T-helper 9 cell (primary cell): ENCODE measurements at regions not wholly inside any gene's neighbourhood (a gene's known extent, or its start where the extent isn't known, plus 50 kb on each side); places are given as distances from the start of the nearest gene placed in this dataset.
"Not testable (repeated sequence)": the region's sequence is repeated elsewhere in the genome, so short reads cannot be mapped to it uniquely, and the experiment has no call there.

Source experiments
- DNase-seq: peaks from one replicate; pipeline ENCODE4 v3.0.0-alpha.2; 2020

DNA sequence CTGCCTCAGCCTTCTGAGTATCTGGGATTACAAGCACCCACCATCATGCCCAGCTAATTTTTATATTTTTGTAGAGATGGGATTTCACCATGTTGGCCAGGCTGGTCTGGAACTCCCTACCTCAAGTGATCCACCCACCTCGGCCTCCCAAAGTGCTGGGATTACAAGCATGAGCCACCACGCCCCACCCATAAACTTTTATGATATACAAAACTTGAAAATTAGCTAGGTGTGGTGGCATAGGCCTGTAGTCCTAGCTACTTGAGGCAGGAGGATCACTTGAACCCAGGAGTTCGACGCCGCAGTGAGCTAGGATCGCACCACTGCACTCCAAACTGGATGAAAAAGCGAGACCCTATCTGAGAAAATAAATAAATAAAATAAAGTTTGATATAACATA lies 149.5 kb upstream of the ATF7IP start:
- not testable (repeated sequence) for DNase-seq

DNA sequence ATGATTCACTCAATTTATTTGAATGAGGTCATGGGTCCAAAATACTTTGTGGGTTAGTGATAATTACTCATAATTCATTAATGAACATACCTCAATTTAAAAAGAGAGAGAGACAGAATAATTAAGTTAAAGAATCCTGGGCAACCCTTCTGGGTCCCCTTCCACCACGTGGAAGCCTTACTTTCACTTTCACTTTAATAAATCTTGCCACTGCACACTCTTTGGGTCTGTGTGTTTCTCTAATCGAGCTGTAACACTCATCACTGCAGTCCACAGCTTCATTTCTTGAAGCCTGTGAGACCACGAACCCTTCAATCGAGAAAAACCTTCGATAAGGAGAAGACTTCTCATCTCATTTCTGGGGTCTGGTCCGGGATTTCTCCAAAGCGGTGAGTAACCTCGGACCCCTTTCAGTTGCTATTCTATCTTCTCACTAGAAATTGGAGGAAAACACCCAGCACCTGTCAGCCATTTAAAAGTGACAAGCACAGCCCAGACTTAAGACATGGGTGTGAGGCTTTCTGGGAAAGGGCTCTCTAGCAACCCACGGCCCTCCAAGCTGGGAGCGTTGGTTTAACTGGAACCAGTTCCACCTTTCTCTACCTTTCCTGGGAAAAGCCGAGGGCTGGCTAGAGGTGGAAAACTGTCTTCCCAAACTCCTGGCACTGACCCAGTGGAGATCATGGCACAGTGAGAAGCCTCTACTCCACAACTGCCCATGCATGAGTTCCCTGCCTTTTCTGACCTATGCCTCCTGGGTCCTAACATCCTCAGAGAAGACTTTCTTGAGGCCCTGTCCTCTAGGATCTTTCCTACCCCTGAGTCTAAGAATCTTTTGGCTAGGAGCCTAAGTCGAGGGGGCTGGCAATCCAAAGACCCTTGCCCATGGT lies 148.8 kb upstream of the ATF7IP start:
- no peak for DNase-seq

DNA sequence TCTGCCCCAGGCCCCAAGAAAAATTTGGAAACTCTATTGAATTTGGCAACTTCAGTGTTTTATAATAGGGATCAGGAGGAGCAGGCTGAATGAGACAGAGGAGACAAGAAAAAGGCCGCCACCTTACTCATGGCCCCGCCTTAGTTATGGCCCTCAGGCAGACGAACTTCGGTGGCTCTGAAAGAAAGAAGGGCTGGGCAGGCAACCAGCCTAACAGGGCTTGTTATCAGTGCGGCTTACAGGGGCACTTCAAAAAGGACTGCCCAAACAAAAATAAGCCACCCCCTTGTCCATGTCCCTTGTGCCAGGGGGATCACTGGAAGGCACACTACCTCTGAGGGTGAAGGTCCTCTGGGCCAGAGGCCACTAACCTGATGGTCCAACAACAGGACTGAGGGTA lies 146.3 kb upstream of the ATF7IP start:
- no peak for DNase-seq

DNA sequence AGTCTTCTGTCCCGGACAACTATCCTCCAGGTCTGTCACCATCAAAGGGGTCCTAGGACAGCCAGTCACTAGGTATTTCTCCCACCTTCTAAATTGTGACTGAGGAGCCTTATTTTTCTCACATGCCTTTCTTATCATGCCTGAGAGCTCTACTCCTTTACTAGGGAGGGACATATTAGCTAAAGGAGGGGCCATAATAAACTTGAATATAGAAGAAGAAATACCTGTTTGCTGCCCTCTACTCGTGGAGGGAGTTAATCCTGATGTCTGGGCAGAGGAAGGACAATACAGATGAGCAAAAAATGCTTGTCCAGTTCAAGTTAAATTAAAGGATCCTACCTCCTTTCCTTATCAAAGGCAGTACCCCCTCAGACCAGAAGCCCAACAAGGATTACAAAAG lies 145.8 kb upstream of the ATF7IP start:
- not testable (repeated sequence) for DNase-seq

DNA sequence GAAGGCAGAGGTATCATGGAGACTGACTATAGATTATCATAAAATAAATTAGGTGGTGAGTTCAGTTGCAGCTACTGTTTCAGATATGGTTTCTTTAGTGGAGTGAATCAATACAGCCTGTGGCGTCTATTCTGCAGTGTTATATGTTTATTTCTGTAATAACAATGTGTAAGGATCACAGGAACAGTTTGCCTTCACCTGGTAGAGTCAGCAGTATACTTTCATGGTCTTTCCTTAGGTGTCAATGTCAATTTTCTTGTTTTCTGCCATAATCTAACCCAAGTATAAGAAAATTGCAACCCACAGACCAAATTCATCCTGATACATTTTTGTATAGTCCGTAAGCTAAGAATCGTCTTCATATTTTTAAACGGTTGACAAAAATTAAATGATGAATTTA lies 140.4 kb upstream of the ATF7IP start:
- no peak for DNase-seq

DNA sequence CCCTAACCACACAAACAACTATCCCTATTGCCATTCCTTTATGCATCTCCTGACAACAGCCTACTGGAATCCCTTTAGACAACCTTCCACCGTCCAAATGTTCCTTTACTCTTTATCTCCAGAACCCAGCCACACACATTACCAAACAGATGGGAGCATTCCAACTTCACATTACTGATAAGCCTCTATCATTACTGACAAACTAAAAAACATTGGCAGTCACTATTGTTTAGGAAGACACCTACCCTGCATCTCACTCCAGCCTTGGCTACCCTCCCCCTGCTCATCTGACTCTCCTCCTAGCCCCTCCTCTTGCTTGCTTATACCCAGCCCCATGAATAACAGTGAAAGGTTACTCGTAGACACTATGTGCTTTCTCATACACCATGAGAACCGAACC lies 130.3 kb upstream of the ATF7IP start:
- DNase-seq = not testable (repeated sequence)

DNA sequence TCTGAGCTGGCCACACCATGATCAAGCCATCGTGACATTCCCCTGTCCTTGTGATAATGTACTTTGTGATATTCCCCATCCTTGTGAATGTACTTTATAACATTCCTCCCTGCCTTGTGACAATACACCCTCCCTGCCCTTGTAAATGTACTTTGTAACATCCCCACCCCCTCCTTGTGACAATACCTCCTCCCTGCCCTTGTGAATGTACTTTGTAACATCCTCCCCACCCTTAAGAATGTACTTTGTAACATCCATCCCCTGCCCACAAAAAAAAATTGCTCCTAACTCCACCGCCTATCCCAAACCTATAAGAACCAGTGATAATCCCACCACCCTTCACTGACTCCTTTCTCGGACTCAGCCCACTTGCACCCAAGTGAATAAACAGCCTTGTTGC lies 128.8 kb upstream of the ATF7IP start:
- DNase-seq = not testable (repeated sequence)

DNA sequence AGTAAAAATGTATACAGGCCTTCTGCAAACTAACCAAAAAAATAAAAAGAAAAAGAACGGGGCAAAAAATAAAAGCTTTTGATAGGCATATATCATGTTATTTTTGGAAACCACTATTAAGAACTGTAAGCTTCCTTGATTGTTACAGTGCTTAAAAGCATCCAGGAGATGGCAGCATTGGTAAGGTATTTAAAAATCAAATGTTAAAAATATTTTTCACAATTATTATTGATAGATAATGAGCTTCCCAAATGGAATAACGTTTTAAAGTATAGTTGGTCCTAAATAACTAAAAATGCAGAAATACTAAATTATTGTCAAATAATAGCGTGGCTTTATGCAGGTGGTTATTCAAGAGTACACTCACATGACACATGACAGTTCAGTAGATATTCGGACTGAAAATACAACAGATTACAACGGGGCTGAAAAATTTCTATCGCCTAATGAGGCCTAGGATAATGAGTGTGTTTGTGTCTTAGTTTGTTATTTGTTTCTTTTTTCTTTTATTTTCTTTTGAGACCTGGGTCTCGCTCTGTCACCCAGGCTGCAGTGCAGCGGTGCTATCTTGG lies 127.2 kb upstream of the ATF7IP start:
- no peak for DNase-seq

DNA sequence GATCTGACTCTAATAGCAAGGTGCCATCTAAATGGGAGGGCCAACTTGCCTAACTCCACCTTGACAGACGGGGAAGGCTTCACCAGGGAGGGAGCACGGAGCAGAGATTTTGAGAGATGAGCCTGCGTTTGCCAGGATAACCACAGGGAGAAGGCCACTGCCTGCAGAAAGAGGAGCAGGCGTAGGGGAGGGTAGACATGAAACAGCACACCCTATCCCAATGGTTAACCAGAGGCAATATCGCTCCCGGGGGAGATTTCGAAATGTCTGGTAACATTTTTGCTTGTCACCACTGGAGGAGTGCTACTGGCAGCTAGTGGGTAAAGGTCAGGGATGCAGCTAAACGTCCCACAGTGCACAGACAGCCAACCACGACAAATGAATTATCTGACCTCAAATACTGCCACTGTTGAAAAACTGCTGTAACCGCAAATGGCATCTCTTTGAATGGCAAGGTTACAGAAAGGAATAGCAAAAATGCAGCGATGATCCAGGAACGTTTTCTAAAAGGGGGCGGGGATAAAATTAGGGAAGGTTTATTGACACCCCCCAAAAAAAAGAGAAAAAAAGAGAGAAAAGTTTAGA lies 126.0 kb upstream of the ATF7IP start:
- no peak for DNase-seq

DNA sequence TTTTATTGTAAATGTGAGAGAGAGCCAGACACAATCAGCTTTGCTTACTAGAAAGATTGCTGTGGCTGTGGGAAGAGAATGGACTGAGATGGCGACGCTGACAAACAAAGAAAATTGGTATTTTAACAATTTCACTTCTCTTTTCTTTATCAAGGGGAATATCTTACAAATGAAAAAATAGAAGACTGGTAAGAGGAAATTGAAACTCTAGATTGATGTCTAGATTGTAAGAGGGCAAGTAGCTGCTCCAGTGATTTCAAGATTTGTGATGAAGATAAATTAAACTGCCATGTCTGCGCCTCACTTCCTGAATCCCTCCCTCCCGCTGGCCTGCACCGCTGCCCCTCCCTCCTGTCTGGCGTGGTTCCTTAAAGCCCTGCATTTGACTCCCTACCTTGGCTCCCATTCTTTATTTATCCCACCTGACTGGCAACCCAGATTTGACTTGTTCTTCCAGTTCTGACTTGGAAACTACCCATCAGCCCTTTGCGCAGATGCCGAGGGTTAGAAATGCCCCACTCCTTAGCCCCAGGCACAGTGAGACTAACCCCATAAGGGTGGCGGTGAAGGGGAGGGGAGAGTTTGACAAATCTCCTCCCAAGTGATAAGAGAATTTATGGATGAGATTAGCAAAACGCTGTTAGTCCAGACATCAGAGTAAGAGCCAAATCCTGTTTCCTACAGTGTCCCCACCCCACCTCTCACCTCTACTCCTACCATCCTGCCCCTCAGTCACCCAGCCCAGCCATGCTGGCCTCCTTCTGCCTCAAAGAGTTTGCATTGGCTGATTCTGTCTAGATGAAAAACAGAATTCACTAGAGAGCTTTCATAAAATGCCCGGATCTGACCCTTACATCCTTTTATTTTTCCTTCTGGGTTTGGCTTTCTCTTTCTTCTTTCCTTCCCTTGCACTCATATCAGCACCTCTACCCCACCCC lies 125.3 kb upstream of the ATF7IP start:
- no peak for DNase-seq

DNA sequence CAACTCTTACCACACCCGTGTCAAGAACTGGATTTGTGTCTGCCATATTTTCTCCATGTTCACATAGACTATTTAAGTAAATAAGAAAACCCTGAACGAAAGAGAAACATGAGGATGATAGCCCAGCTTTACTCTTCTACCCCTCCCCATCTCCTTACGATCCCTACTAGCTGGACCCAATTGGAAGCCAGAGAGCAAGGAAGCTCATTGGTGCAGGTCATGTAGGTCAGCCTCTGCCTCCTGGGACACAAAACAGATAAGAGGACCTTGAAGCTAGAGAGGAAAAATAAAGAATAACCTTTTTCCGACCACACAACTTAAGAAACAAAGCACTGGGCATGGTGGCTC lies 124.6 kb upstream of the ATF7IP start:
- DNase-seq = no peak

DNA sequence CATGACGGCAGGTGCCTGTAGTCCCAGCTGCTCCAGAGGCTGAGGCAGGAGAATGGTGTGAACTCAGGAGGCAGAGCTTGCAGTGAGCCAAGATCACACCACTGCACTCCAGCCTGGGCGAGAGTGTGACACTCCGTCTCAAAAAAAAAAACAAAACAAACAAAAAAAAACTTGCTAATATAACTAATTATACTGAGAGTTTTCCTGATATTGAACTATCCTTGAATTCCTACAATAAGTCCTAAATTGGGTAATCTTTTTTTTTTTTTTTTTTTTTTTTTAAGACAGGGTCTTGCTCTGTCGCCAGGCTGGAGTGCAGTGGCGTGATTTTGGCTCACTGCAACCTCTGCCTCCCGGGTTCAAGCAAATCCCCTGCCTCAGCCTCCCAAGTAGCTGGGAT lies 122.7 kb upstream of the ATF7IP start:
- not testable (repeated sequence) for DNase-seq

DNA sequence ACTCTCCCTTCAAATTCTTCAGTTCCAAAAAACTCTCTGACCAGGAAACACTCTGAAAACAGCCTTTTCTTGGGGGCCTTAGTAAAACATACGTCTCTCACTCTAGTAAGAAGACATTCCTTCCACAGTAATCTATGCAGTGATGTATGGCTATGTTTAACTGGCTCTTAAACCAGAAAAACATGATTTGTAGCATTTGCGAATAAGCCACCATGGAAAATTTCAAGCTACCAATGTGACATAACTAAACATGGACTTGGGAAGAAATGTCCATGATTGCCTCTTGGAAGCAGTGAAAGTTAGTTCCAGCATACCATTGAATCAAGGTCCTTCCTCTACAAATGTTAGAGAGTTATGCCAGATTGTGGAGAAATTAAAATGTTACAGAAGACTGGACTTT lies 121.5 kb upstream of the ATF7IP start:
- DNase-seq = no peak

DNA sequence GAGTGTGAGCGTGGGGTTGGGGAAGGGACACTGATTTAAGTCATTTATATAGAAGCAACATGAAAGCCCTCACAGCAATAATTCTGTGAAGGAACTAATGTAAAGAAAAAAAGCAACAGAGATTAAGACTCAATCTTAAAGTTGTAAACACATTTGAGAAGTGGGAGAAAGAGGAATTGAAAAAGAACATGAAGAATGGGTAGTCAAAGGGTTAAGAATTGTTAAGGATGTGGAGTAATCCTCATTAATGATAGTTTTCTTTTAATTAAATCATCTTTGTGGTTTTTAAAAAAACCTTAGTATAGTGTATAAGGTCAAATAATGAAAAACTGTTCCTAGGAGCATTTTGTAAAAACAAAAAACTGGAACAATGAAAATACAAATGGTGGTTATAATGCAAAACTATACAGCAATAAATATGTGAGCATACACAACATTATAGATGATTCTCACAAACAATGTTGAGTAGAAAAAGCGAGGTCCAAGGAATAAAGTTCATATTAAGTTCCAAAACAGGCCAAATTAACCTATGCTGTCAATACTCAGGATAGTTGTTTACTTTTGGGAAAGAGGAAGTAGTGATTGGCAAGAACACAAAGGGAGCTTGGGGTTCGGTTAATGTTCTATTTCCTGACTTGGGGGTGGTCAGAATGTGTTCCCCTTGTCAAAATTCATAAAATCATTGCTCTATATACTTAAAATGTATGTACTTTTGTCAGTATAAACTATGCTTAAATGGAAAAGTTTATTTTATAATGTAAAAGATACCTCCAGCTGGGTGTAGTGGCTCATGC lies 120.4 kb upstream of the ATF7IP start:
- DNase-seq = no peak

DNA sequence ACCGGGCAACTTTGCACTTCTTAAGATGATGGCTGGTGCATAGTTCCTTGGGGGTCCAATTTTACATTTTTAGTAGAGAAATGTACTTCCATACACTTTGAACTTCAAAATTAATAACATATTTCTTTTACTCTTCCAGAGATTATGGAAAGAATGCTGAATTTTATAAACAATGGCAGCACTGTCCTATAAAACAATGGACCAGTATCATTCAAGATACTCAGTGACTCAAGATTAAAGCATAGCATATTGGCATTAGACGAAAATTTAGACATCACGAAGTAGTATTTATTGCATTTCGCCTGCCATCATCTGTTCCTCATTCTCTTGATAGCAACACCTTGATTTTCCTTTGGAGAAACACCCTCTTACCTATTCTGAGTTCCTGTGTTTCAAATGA lies 118.3 kb upstream of the ATF7IP start:
- DNase-seq = no peak

DNA sequence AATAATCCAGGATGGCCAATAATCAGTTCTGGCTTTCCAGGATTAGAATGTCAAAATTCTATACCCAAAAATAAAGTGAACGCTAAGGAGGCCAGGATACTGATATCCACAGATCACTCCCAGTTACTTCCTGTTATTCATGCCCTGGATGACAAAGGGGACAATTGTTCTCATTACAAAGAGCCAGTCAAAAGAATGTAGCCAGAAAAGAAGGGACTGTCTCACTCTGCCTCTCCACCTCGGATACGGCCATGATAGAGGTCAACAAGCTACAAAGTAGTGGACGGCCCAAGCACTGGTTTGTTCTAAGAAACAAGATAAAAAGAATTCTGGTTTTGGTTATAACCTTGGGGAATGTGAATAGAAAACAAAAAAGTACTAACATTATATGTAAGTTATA lies 116.1 kb upstream of the ATF7IP start:
- DNase-seq = no peak

DNA sequence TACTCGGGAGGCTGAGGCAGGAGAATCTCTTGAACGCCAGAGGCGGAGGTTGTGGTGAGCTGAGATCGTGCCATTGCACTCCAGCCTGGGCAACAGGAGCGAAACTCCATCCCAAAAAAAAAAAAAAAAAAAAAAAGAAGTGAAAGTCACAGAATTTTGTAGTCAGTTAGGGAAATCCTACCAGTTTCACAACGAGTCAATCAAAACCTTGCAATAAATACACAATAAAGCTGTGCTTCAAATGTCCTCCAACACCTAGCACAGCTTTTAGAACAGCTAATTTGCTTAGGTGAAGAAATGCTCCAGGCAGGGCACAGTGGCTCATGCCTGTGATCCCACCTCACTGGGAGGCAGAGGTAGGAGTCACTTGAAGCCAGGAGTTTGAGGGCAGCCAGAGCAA lies 112.8 kb upstream of the ATF7IP start:
- no peak for DNase-seq

DNA sequence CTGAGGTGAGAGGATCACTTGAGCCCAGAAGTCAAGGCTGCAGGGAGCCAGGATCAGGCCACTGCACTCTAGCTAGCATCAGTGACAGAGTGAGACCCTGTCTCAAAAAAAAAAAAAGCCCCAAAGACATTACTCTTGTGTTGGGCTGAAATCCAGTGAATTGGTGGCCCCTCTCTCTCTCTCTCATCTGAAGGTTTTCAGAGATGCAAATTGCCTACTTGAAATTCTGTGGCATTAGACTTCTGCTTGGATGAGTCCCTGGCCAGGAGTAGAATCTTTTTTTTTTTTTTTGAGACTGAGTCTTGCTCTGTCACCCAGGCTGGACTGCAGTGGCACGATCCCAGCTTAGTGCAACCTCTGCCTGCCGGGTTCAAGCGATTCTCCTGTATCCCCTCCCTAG lies 112.0 kb upstream of the ATF7IP start:
- no peak for DNase-seq

DNA sequence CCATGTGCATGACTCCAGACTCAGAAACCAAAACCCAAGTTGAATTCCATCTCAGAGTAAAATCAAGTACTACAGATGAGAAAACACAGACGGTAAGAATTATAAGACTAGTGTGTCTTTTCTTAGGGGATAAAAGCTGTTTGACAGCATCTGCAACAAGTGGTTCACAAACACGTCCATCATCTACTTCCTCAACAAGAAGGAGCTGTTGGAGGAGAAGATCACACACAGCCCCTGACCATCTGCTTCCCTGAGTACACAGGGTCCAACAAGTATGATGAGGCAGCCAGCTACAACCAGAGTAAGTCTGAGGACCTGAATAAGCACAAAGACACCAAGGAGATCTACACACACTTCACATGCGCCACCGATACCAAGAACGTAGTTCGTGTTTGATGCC lies 110.7 kb upstream of the ATF7IP start:
- no peak for DNase-seq

DNA sequence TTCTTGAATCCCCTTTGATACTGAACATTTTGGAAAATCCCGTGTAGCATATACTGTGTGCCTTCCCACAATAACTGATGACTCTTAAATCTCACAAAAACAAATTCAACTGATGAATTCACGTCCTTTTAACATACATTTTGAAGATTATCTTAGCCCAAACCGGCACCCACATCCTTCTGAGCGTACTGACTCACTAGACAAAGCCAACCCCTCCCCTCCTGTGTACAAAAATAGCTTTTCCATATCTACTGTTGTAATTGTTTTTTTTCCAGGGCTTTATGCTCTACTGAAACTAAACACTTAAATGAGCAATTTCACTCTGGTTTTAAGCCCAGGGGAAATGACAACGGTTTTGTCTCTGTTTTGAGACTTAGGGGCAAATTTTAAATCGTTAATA lies 109.4 kb upstream of the ATF7IP start:
- DNase-seq = peak; percentile 32

DNA sequence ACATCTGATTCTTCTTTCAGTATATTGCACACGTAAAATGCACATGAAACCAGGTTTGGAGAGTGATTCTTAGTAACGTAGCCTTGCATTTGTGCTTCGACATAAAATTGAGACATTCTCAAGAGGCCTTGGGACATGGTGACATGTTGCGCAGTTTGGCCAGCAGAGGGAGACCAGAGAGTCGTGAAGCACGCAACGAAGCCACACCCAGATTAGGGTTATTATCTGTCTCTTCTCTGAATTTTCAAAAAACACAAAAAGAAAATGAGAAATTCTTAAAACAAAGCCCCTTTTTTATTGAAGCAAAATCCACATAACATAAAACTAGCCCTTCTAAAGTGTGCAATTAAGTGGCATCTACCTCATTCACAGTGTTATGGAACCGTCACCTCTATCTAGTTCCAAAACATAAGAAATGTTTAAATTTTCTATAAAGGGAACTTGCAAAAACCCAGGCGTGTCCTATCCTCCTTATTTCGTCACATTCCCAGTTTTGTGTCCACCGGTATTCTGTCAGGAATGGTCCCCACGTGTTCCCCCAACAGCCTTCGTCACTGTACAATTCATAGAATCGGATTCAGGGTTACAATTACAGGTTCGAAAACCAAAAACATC lies 108.8 kb upstream of the ATF7IP start:
- peak; percentile 49 for DNase-seq

DNA sequence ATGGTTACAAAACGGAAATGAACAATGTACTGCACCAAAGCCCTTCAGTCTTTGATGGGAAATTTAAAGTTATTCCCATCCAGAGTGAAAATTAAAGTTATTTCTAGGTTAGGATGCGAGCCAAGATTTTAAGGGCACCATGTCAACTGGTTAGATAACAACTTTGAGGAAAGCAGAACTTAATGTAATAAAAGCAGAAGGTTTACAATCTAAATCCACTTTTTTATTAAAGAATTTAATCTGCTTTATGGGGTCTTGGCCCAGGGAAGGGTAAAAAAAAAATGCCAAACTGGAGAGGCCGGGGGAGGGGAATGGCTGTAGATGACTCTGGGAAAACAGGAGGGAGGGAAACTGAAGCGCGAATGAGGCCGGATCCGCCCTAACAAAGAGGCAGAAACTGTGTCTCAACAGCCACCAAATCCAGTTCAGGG lies 108.2 kb upstream of the ATF7IP start:
- no peak for DNase-seq
